ENCODE measurements at regions not wholly inside any gene's neighbourhood (a gene's known extent, or its start where the extent isn't known, plus 50 kb on each side); places are given as distances from the start of the nearest gene placed in this dataset.
"Not testable (repeated sequence)": the region's sequence is repeated elsewhere in the genome, so short reads cannot be mapped to it uniquely, and the experiment has no call there.

DNA sequence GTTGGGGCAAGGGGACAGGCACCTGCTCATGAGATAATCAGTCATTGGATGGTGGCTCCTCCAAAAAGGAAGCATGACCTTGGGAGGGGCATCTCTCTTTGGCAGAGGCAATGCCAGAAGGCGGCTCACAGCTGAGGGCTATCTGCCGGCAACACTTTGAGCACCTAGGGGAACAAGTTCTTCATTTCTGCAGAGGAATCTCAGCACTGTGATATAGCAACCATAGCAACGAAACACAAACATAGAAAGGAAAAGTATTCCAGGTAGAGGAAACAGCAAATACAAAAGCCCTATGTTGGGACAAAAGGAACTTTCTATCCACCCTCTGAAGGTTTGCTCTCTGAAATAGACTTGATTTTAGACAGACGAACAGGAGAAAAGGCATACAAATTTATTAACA is 89.1 kb upstream of the NEDD4L start:
- no peak for DNase-seq (ENCODE audit: low read depth in 2 of 3, low spot score in 1 of 3)

GRCh38 chr18:57953883-57954282 is 90.1 kb upstream of the NEDD4L start:
- no peak for DNase-seq (ENCODE audit: low read depth in 2 of 3, low spot score in 1 of 3)

GRCh38 chr18:57951999-57952774 is 91.8 kb upstream of the NEDD4L start:
- DNase-seq (ENCODE audit: low read depth in 2 of 3, low spot score in 1 of 3): no peak

DNA sequence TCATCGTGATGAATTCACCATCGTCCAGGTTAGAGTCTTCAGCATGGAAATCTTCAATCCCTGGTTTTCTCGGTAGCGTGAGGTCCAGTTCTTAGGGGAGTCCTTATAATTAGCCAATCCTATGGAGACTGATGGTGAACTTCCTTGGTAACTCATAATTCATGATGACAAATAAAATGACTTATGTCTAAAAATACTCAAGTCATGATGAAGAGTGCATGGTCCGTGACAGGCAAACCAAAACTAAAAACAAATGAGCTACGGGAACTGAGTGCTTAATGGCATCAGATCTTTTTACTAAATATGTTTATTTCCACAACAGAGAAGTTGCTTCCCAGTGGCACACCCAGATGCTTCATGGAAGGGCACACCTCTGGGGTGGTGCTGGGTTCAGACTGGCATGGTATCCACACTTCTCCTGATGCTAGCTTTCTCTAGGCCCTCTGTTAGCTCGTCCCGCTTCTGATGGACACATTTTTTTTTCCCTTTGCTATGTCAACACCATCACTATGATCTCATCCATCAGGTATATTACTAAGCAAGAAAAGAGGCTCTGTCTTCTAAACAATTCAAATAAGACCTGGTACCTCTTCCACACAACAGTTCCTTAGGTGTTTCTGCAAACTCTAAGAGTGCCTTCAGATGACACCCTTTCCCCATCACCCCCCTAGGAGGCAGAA is 92.8 kb upstream of the NEDD4L start:
- no peak for DNase-seq (ENCODE audit: low read depth in 2 of 3, low spot score in 1 of 3)

DNA sequence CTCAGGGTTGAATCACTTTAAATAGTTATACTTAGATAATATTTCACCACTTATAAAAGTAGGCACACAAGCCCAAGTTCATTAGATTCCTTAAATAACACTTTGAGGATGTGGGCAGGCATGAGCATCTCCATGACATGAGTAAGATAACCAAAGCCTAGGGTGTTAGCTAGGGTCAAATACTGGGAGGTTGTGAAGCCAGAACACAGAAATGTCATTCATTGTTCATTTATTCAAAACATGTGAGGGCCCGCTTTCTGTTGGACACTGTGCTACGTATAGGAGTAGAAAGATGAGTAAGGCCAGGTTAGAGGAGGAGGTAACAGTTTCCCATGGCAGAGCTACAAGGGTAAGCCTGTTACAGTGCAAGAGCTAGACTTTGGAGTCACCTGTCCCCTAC is 93.5 kb upstream of the NEDD4L start:
- no peak for DNase-seq (ENCODE audit: low read depth in 2 of 3, low spot score in 1 of 3)

- DNase-seq (ENCODE audit: low read depth in 2 of 3, low spot score in 1 of 3): not testable (repeated sequence)
These were observed 94.7 kb upstream of the NEDD4L start for GRCh38 chr18:57949335-57949734.

- no peak for DNase-seq (ENCODE audit: low read depth in 2 of 3, low spot score in 1 of 3)
These were observed 96.9 kb upstream of the NEDD4L start for GRCh38 chr18:57947117-57947516.

DNA sequence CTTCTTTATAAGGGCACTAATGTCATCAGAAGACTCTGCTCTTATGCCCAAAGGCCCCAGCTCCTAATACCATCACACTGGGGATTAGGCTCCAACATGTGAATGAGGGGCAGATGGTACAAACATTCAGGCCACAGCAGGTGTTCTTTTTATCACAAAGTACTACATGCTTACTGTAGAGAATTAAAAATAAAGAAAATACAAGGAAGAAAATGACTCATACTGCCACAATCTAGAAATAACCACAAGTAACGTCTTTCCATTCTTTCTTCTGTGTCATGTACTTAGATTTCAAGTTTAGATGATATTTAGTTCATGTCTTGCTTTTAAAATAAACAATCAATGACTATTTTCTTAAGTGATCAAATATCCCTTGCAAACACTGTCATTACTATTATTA is 100.3 kb upstream of the NEDD4L start:
- DNase-seq (ENCODE audit: low read depth in 2 of 3, low spot score in 1 of 3): no peak

- no peak for DNase-seq (ENCODE audit: low read depth in 2 of 3, low spot score in 1 of 3)
These were observed 101.5 kb upstream of the NEDD4L start for GRCh38 chr18:57942493-57942892.

- DNase-seq (ENCODE audit: low read depth in 2 of 3, low spot score in 1 of 3): no peak
These were observed 102.1 kb upstream of the NEDD4L start for GRCh38 chr18:57941841-57942489.

DNA sequence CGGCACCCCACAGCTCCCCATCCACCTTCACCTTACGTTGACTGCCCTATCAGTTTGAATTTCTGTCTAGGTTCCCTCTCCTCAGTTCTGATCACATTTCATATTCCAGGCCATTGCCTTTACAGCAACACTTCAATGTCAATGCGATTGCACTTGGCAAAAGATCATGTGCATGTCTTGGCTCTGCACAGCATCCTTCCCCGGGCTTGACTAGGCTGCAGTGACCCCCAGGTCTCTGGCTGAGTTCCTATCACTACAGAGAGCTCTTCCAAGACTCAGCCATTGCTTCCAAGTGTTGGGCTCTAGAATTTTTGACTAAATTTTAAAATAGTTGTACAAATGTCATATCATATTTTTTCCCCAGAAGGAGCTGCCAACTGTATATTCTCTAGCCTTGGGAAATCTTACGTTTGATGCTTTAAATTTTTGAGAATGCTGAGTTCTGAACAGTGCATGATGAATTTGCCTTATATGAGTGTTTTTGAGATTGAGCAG is 103.8 kb upstream of the NEDD4L start:
- DNase-seq (ENCODE audit: low read depth in 2 of 3, low spot score in 1 of 3): no peak

DNA sequence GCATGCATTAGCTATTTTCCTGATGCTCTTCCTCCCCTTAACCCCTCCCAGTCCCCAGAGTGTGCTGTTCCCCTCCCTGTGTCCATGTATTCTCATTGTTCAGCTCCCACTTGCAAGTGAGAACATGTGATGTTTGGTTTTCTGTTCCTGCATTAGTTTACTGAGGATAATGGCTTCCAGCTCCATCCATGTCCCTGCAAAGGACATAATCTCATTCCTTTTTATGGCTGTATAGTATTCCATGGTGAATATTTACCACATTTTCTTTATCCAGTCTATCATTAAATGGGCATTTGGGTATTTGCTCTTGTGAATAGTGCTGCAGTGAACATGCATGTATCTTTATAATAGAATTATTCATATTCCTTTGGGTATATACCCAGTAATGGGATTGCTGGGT is 109.7 kb upstream of the NEDD4L start:
- not testable (repeated sequence) for DNase-seq (ENCODE audit: low read depth in 2 of 3, low spot score in 1 of 3)

GRCh38 chr18:57931038-57931437 is 113.0 kb upstream of the NEDD4L start:
- DNase-seq (ENCODE audit: low read depth in 2 of 3, low spot score in 1 of 3): no peak

GRCh38 chr18:57930476-57930875 is 113.5 kb upstream of the NEDD4L start:
- no peak for DNase-seq (ENCODE audit: low read depth in 2 of 3, low spot score in 1 of 3)

DNA sequence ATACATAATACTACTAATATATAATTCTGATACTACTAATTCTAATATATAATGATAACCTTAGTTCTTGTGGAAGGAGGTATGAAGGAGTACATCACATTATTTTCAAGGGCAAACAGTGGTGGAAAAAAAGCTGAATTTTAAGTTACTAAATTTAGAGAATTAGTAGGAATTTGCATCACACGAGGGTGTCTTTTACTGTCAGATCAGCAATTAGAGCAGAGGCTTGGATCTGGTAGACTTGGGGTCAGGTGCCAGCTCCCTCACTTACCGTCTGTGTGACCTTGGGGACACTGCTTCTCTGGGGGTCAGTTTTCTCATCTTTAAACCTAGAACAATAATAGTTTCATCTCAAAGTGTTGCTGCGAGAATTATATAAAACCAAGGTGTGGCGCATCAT is 114.1 kb upstream of the NEDD4L start:
- DNase-seq (ENCODE audit: low read depth in 2 of 3, low spot score in 1 of 3): no peak

DNA sequence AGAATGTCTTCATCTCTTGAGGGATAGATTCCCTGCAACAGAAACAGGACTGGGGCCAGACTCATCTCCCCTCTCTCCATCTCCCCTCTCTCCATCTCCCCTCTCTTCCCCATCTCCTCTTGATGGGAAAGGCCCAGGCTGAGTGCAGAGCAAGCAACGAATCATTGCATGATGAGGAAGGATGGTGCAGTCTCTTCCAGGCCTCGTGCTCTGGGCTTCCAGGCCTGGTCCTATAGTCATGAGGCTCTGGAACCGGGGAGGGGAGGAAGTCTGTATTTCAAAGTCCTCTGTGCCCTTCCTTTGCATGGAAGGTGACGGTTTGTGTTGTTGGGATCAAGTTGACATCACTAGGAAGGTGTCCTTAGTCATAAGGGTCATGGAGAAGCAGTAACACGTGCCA is 115.6 kb upstream of the NEDD4L start:
- no peak for DNase-seq (ENCODE audit: low read depth in 2 of 3, low spot score in 1 of 3)

DNA sequence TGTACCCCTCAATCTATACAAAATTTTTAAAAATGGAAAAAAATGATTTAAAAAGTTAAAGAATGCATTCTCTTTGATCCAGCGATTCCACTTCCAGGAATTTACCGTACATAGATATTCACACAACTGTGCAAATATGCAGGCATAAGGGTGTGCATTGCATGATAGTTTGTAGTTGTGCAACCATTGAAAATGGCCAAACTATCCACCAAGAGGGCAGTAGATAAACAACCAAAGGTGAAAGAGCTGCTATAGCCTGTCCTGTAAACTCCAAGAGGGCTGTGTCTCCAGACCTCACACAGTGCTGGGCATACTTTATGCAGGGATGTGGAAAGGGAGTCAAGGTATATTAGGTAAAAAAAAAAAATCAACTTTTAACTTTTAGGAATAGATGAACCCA is 116.5 kb upstream of the NEDD4L start:
- DNase-seq (ENCODE audit: low read depth in 2 of 3, low spot score in 1 of 3): no peak

DNA sequence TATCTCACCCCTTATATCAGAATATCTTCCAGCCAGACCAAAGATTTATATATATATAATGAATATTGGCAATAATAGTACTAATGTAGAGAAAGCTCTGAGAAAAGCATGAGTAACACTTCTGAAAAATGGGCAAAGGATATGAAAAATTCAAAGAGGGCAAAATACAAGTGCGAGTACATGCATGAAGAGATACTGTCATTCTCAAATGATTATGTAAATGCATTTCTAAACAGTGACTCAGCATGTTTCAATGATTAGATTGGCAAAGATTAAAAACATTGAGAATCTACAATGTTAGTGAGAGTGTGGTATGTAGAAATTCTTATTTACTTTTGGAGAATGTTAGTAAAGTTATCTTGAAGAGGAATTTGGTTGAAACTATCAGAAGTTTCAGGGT is 118.3 kb upstream of the NEDD4L start:
- DNase-seq (ENCODE audit: low read depth in 2 of 3, low spot score in 1 of 3): no peak

- no peak for DNase-seq (ENCODE audit: low read depth in 2 of 3, low spot score in 1 of 3)
These were observed 120.4 kb upstream of the NEDD4L start for GRCh38 chr18:57923611-57924010.

- no peak for DNase-seq (ENCODE audit: low read depth in 2 of 3, low spot score in 1 of 3)
These were observed 119.8 kb upstream of the ATP8B1 start for GRCh38 chr18:57922885-57923284.

GRCh38 chr18:57921708-57922107 is 118.6 kb upstream of the ATP8B1 start:
- DNase-seq (ENCODE audit: low read depth in 2 of 3, low spot score in 1 of 3): no peak

GRCh38 chr18:57920036-57920435 is 116.9 kb upstream of the ATP8B1 start:
- DNase-seq (ENCODE audit: low read depth in 2 of 3, low spot score in 1 of 3): no peak

Data from stimulated activated CD4-positive, alpha-beta T cell treated with anti-CD3 and anti-CD28 coated beads, Interleukin-12 subunit alpha, Interleukin-12 subunit beta, amount 100 ng/mL, for 48 hours (primary cell).